GM10248 (cell line): ENCODE measurements at regions not wholly inside any gene's neighbourhood (a gene's known extent, or its start where the extent isn't known, plus 50 kb on each side); places are given as distances from the start of the nearest gene placed in this dataset.

Source experiments
- CTCF ChIA-PET: fragments of 300-600 bp; sonication (Branson Sonifier 250); formaldehyde crosslinking; extraction: SDS; loops from one replicate; lab custom pipeline; 2021; ENCODE audit warnings: antibody characterized with exemption; lab: Yijun Ruan, JAX
- POLR2A ChIA-PET: fragments of 350-650 bp; sonication (Branson Sonifier 250); formaldehyde crosslinking; extraction: SDS; loops from one replicate; lab custom pipeline; 2020; ENCODE audit warnings: antibody characterized with exemption; lab: Yijun Ruan, JAX
- DNase-seq: peaks from one replicate; pipeline ENCODE4 v3.0.0; 2012; ENCODE audit errors: extremely low spot score
- CTCF ChIP-seq: IDR thresholded peaks from 2 replicates; pipeline ENCODE4 v1.5.1; 2012; ENCODE audit warnings: mild to moderate bottlenecking, low read depth; ENCODE audit errors: extremely low read depth, missing control alignments, control extremely low read depth

GRCh38 chr9:90128587-90129190 lies 513.9 kb downstream of the DIRAS2 start:
- CTCF ChIA-PET, result no interaction called here
- POLR2A ChIA-PET, result no interaction called here
- DNase-seq, result no peak
- TF ChIP-seq CTCF, result no peak

- POLR2A ChIA-PET, result no interaction called here
- CTCF ChIA-PET, result no interaction called here
- DNase-seq, result no peak
- TF ChIP-seq CTCF, result no peak
Observed at GRCh38 chr9:90129446-90129845, 513.2 kb downstream of the DIRAS2 start.

GRCh38 chr9:90131568-90131967 lies 511.1 kb downstream of the DIRAS2 start:
- no peak for DNase-seq
- no peak for TF ChIP-seq CTCF
- ChIA-PET CTCF (interaction anchor here (1.4 kb wide), 1 partner anchor 10 kb away, joined by 6 read pairs; no protein-coding TSS in a partner anchor), POLR2A (no interaction called here)

- no peak for TF ChIP-seq CTCF
- ChIA-PET CTCF (interaction anchor here (1.0 kb wide), 1 partner anchor 9 kb away, joined by 3 read pairs; no protein-coding TSS in a partner anchor), POLR2A (no interaction called here)
- no peak for DNase-seq
Observed at GRCh38 chr9:90132866-90133265, 509.8 kb downstream of the DIRAS2 start.

- CTCF ChIA-PET, result no interaction called here
- DNase-seq, result no peak
- POLR2A ChIA-PET, result no interaction called here
- no peak for TF ChIP-seq CTCF
Observed at GRCh38 chr9:90137801-90138200, 504.8 kb downstream of the DIRAS2 start.

GRCh38 chr9:90140131-90140818 lies 502.3 kb downstream of the DIRAS2 start:
- POLR2A ChIA-PET, result interaction anchor here (0.7 kb wide), 1 partner anchor 18 kb away, joined by 3 read pairs; no protein-coding TSS in a partner anchor
- CTCF ChIA-PET, result interaction anchor here (0.6 to 1.3 kb wide), 2 partner anchors 616 to 991 kb away, joined by 3 read pairs; no protein-coding TSS in a partner anchor

More at GRCh38 chr9:90140131-90140818, 502.3 kb downstream of the DIRAS2 start:
- TF ChIP-seq CTCF, result no peak
- no peak for DNase-seq
